ENCODE measurements at regions not wholly inside any gene's neighbourhood (a gene's known extent, or its start where the extent isn't known, plus 50 kb on each side); places are given as distances from the start of the nearest gene placed in this dataset.

DNA sequence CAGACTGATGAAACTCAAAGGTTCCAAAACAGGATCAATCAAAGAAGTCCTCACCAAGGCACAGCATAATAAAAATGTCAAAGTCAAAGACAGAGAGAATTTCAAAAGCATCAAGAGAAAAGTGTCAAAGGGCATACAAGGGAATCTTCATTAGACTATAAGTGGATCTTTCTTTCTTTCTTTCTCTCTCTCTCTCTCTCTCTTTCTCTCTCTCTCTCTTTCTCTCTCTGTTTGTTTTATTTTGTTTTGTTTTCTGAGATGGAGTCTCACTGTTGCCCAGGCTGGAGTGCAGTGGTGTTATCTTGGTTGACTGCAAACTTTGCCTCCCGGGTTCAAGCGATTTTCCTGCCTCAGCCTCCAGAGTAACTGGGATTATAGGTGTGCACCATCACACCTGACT is 148.3 kb upstream of the CD180 start:
- peak; percentile 38 for TF ChIP-seq SETDB1 (IDR thresholded peaks at IDR 0.05; ENCODE audit: insufficient read length, low read length)
- TF ChIP-seq ZNF791 (tag by site-specific recombination; IDR thresholded peaks at IDR 0.05) = peak; percentile 97
- TF ChIP-seq ZNF596 (tag by site-specific recombination; IDR thresholded peaks at IDR 0.05) = peak; percentile 78
- TF ChIP-seq, protein P1, sequence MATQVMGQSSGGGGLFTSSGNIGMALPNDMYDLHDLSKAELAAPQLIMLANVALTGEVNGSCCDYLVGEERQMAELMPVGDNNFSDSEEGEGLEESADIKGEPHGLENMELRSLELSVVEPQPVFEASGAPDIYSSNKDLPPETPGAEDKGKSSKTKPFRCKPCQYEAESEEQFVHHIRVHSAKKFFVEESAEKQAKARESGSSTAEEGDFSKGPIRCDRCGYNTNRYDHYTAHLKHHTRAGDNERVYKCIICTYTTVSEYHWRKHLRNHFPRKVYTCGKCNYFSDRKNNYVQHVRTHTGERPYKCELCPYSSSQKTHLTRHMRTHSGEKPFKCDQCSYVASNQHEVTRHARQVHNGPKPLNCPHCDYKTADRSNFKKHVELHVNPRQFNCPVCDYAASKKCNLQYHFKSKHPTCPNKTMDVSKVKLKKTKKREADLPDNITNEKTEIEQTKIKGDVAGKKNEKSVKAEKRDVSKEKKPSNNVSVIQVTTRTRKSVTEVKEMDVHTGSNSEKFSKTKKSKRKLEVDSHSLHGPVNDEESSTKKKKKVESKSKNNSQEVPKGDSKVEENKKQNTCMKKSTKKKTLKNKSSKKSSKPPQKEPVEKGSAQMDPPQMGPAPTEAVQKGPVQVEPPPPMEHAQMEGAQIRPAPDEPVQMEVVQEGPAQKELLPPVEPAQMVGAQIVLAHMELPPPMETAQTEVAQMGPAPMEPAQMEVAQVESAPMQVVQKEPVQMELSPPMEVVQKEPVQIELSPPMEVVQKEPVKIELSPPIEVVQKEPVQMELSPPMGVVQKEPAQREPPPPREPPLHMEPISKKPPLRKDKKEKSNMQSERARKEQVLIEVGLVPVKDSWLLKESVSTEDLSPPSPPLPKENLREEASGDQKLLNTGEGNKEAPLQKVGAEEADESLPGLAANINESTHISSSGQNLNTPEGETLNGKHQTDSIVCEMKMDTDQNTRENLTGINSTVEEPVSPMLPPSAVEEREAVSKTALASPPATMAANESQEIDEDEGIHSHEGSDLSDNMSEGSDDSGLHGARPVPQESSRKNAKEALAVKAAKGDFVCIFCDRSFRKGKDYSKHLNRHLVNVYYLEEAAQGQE (tag by site-specific recombination; IDR thresholded peaks at IDR 0.05) = no peak
- Histone ChIP-seq H3K4me3 (ENCODE audit: low read depth, low read length) (no peak overlapping the region), H3K9me3 (ENCODE audit: control insufficient read depth, insufficient read depth, low read depth, low read length) (no peaks in the 10 kb centered on the region), H3K36me3 (ENCODE audit: control insufficient read depth in 2 of 2, insufficient read depth in 1 of 2, low read length in 2 of 2) (no peaks in the 10 kb centered on the region), H3K27ac (ENCODE audit: extremely low read depth, low read depth, low read length) (no peak overlapping the region), H3K4me1 (ENCODE audit: control insufficient read depth, insufficient read depth, low read length) (no peaks in the 10 kb centered on the region)
- CTCF ChIA-PET = interaction anchor here (0.6 kb wide), 1 partner anchor 8 kb away, joined by 3 read pairs; no protein-coding TSS in a partner anchor
- POLR2A ChIA-PET = no interaction called here

DNA sequence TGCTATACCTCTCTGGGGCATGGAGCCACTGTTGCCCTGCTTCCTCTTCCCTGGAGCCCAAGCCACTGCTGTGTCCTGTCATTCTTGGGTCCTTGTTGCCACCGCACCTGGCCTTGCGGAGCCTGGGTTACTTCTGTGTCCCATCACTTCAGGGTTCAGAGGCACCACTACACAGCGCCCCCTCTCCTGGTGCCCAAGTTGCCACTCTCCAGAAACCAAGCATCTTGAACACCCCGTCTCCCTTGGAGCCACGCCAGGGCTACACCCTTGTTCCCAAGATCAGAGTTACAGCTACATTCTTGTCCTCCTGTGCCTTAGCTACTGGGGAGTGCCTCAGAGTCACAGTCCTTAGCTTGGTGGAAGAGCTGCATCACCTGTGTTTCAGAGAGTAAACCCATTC is 147.2 kb upstream of the CD180 start:
- Histone ChIP-seq H3K4me1 (ENCODE audit: control insufficient read depth, insufficient read depth, low read length) (no peaks in the 10 kb centered on the region), H3K4me3 (ENCODE audit: low read depth, low read length) (no peak overlapping the region), H3K36me3 (ENCODE audit: control insufficient read depth in 2 of 2, insufficient read depth in 1 of 2, low read length in 2 of 2) (no peaks in the 10 kb centered on the region), H3K9me3 (ENCODE audit: control insufficient read depth, insufficient read depth, low read depth, low read length) (no peaks in the 10 kb centered on the region), H3K27ac (ENCODE audit: extremely low read depth, low read depth, low read length) (no peak overlapping the region)
- ChIA-PET POLR2A (no interaction called here), CTCF (no interaction called here)
- TF ChIP-seq ZNF561 (tag by site-specific recombination; IDR thresholded peaks at IDR 0.05; ENCODE audit: borderline replicate concordance) = no peak

DNA sequence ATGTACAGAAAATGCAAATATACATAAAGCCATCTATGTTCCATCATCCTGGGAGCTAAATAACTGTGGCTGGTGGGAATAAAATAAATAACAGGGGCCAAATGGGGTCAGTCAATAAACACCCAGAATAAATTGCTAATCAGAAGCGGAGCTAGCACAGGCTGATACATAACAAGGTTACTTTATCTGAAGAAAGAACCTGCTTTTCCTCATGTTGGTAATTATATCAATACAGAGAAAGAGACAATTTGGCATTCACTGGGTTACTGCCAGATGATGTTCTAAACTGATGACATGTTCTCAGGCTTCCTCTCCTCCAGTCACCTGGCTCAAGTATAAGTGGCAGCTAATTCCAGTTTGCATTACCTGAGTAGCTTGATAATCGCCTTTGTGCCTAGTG is 144.9 kb upstream of the CD180 start:
- no peaks in the 10 kb centered on the region for H3K36me3 ChIP-seq (ENCODE audit: control insufficient read depth in 2 of 2, insufficient read depth in 1 of 2, low read length in 2 of 2)
- TF ChIP-seq KLF1 (tag by site-specific recombination; IDR thresholded peaks at IDR 0.05) (no peak), ZNF175 (tag by site-specific recombination; IDR thresholded peaks at IDR 0.05) (no peak), ZNF248 (tag by site-specific recombination; IDR thresholded peaks at IDR 0.05) (no peak), ZNF664 (tag by site-specific recombination; IDR thresholded peaks at IDR 0.05) (no peak), ZNF214 (tag by site-specific recombination; IDR thresholded peaks at IDR 0.05; ENCODE audit: borderline replicate concordance) (no peak), ZNF768 (tag by site-specific recombination; IDR thresholded peaks at IDR 0.05) (no peak), ZNF140 (tag by site-specific recombination; IDR thresholded peaks at IDR 0.05) (no peak)
- TF ChIP-seq, protein P2, sequence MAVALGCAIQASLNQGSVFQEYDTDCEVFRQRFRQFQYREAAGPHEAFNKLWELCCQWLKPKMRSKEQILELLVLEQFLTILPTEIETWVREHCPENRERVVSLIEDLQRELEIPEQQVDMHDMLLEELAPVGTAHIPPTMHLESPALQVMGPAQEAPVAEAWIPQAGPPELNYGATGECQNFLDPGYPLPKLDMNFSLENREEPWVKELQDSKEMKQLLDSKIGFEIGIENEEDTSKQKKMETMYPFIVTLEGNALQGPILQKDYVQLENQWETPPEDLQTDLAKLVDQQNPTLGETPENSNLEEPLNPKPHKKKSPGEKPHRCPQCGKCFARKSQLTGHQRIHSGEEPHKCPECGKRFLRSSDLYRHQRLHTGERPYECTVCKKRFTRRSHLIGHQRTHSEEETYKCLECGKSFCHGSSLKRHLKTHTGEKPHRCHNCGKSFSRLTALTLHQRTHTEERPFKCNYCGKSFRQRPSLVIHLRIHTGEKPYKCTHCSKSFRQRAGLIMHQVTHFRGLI (tag by site-specific recombination; IDR thresholded peaks at IDR 0.05) = no peak
- TF ChIP-seq, protein P3, sequence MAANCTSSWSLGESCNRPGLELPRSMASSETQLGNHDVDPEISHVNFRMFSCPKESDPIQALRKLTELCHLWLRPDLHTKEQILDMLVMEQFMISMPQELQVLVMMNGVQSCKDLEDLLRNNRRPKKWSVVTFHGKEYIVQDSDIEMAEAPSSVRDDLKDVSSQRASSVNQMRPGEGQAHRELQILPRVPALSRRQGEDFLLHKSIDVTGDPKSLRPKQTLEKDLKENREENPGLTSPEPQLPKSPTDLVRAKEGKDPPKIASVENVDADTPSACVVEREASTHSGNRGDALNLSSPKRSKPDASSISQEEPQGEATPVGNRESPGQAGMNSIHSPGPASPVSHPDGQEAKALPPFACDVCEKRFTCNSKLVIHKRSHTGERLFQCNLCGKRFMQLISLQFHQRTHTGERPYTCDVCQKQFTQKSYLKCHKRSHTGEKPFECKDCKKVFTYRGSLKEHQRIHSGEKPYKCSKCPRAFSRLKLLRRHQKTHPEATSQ (tag by site-specific recombination; IDR thresholded peaks at IDR 0.05) = no peak
- no peak overlapping the region for H3K27ac ChIP-seq (ENCODE audit: extremely low read depth, low read depth, low read length)
- no peak overlapping the region for H3K4me3 ChIP-seq (ENCODE audit: low read depth, low read length)
- ChIA-PET POLR2A (no interaction called here), CTCF (interaction anchor here (1.3 kb wide), 1 partner anchor 95 kb away, joined by 3 read pairs; no protein-coding TSS in a partner anchor)
- no peaks in the 10 kb centered on the region for H3K4me1 ChIP-seq (ENCODE audit: control insufficient read depth, insufficient read depth, low read length)
- no peaks in the 10 kb centered on the region for H3K9me3 ChIP-seq (ENCODE audit: control insufficient read depth, insufficient read depth, low read depth, low read length)

Measured in HEK293 (cell line).